ENCODE measurements at regions not wholly inside any gene's neighbourhood (a gene's known extent, or its start where the extent isn't known, plus 50 kb on each side); places are given as distances from the start of the nearest gene placed in this dataset.

DNA sequence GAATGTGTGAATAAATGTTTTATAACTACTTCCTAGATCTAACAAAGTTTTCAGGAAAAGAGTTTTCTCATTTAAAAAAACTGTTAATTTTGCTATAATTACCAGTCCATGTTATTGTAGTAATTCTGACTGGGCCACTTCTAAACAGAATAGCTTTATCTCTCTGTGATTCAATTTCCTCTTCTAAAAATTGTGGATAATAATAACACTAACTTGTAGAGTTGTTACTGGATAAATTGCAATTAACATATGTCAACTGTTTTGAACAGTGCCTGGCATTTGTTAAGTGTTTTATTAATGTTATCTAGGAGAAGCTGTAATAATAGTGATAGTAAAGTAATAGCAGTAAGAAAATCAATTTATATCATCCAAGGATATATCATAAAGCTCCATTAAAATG is 162.3 kb downstream of the BTC start:
- no peaks in the 10 kb centered on the region for H3K9me3 ChIP-seq
- intact Hi-C loops (cut with DNase I), result no loop called here
- no peak overlapping the region for H3K4me3 ChIP-seq
- no peaks in the 10 kb centered on the region for H3K27me3 ChIP-seq
- no peak overlapping the region for H3K27ac ChIP-seq
- no peak for DNase-seq (ENCODE audit: extremely low spot score in 2 of 2)
- H3K36me3 ChIP-seq, result no peaks in the 10 kb centered on the region
- TF ChIP-seq, protein P1, sequence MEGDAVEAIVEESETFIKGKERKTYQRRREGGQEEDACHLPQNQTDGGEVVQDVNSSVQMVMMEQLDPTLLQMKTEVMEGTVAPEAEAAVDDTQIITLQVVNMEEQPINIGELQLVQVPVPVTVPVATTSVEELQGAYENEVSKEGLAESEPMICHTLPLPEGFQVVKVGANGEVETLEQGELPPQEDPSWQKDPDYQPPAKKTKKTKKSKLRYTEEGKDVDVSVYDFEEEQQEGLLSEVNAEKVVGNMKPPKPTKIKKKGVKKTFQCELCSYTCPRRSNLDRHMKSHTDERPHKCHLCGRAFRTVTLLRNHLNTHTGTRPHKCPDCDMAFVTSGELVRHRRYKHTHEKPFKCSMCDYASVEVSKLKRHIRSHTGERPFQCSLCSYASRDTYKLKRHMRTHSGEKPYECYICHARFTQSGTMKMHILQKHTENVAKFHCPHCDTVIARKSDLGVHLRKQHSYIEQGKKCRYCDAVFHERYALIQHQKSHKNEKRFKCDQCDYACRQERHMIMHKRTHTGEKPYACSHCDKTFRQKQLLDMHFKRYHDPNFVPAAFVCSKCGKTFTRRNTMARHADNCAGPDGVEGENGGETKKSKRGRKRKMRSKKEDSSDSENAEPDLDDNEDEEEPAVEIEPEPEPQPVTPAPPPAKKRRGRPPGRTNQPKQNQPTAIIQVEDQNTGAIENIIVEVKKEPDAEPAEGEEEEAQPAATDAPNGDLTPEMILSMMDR (IDR thresholded peaks at IDR 0.05), result no peak
- TF ChIP-seq POLR2AphosphoS5 (IDR thresholded peaks at IDR 0.05; ENCODE audit: insufficient read depth in 1 of 2, low read depth in 1 of 2) (no peak), POLR2A (IDR thresholded peaks at IDR 0.05) (no peak)
- H3K4me1 ChIP-seq, result peaks cover 12% of the 10 kb centered on the region

DNA sequence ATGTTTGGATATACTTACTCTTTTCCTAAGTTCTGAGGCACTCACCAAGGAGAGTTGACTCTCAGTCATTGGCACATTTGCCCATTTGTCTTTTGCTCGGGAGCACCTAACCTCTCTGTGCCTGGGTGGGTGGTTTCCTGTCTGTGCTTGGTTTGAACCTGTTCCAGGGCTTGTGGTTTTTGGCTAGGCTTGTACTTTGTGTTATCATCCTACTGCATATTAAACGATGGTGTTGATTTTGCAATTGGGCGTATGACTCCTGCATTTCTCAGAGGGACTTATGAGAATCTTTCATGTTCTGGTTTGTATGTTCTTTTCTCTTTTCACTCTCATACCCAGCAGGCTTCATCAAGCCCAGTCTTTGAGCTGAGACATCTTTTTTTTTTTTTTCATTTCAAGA is 161.7 kb downstream of the BTC start:
- Histone ChIP-seq H3K27me3 (no peaks in the 10 kb centered on the region), H3K36me3 (no peaks in the 10 kb centered on the region), H3K4me3 (no peak overlapping the region), H3K4me1 (peaks cover 12% of the 10 kb centered on the region), H3K27ac (no peak overlapping the region), H3K9me3 (no peaks in the 10 kb centered on the region)
- DNase-seq (ENCODE audit: extremely low spot score in 2 of 2), result no peak
- no peak for TF ChIP-seq POLR2A (IDR thresholded peaks at IDR 0.05)
- peak in 1 of 2 donors; percentile 15 for TF ChIP-seq POLR2AphosphoS5 (IDR thresholded peaks at IDR 0.05; ENCODE audit: insufficient read depth in 1 of 2, low read depth in 1 of 2)
- intact Hi-C loops (cut with DNase I), result no loop called here

DNA sequence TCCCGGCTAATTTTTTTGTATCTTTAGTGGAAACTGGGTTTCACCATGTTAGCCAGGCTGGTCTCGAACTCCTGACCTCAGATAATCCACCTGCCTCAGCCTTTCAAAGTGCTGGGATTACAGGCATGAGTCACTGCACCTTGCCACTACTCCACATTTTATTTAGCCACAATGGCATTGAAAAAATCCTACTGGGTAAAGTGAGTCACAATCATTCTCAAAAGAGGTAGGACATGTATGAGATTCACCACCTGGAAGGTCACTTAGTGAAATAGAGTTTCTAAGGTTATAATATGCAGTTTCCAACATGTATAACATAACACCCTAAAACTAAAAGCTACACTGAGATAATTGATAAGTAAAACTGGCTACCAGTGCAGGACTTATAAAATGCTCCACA is 159.2 kb downstream of the BTC start:
- no peaks in the 10 kb centered on the region for H3K27me3 ChIP-seq
- TF ChIP-seq, protein P1 (IDR thresholded peaks at IDR 0.05), result no peak
- no peak for TF ChIP-seq POLR2A (IDR thresholded peaks at IDR 0.05)
- no peak for TF ChIP-seq POLR2AphosphoS5 (IDR thresholded peaks at IDR 0.05; ENCODE audit: insufficient read depth in 1 of 2, low read depth in 1 of 2)
- intact Hi-C loops (cut with DNase I), result no loop called here
- no peak overlapping the region for H3K4me3 ChIP-seq
- H3K4me1 ChIP-seq, result peaks cover 12% of the 10 kb centered on the region
- no peaks in the 10 kb centered on the region for H3K9me3 ChIP-seq
- no peaks in the 10 kb centered on the region for H3K36me3 ChIP-seq
- DNase-seq (ENCODE audit: extremely low spot score in 2 of 2), result no peak
- no peak overlapping the region for H3K27ac ChIP-seq

DNA sequence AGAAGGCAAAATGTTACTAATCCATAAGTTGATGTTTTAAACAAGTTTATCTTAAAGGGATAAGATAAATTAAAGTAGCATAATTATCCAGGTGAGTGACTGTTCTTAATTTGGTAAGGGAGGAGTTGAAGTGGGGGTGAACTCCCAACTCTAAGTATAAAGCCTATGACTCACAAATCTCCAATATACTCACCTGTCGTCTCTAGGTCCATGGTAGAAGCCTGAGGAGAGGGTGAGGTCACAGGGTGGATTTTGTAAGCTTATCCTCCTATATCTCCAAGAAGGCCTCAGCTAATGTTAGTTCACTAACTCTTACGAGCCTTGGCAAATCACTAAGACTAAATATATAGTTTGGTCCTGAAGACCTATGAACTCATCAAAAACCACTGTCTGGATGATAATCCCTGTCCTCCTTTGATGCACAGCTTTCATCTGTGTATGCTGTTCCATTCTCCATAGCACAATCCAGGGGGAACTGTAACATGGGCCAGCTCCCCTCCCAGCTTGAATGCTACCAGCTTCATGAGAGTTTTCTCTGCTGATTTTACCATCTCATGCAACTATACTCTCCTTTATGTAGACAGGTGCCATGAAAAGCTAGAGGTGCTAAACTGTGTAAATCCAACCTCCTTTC is 158.7 kb downstream of the BTC start:
- no peak for DNase-seq (ENCODE audit: extremely low spot score in 2 of 2)
- H3K27ac ChIP-seq, result no peak overlapping the region

DNA sequence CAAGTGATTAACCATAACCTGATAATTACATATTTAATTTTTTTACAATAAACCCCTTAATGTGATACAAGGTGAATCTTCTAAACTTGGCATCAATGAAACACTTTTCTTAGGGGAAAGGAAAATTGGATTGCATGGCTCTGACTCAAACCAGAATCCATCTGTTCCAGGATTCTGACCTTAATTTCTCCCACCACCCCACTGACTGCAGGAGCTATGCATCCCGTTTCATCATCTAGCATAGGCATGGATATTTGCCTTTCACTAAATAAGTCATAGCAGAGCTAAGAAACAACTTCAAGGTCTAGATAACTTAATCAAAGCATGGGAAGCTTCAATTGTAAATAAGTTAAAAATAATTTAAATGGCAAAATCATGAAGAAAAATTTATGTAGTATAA is 156.3 kb downstream of the BTC start:
- intact Hi-C loops (cut with DNase I), result no loop called here
- Histone ChIP-seq H3K27ac (no peak overlapping the region), H3K4me3 (no peak overlapping the region), H3K4me1 (peaks cover 4% of the 10 kb centered on the region), H3K9me3 (no peaks in the 10 kb centered on the region), H3K27me3 (no peaks in the 10 kb centered on the region), H3K36me3 (no peaks in the 10 kb centered on the region)
- no peak for DNase-seq (ENCODE audit: extremely low spot score in 2 of 2)
- TF ChIP-seq POLR2A (IDR thresholded peaks at IDR 0.05) (no peak), POLR2AphosphoS5 (IDR thresholded peaks at IDR 0.05; ENCODE audit: insufficient read depth in 1 of 2, low read depth in 1 of 2) (no peak)
- TF ChIP-seq, protein P1 (IDR thresholded peaks at IDR 0.05), result no peak

More for the DNA sequence above, 158.7 kb downstream of the BTC start:
- Histone ChIP-seq H3K27me3 (no peaks in the 10 kb centered on the region), H3K36me3 (no peaks in the 10 kb centered on the region), H3K9me3 (no peaks in the 10 kb centered on the region), H3K4me1 (peaks cover 12% of the 10 kb centered on the region), H3K4me3 (no peak overlapping the region)
- intact Hi-C loops (cut with DNase I), result no loop called here
- TF ChIP-seq POLR2A (IDR thresholded peaks at IDR 0.05), result no peak
- TF ChIP-seq, protein P1 (IDR thresholded peaks at IDR 0.05), result no peak
- no peak for TF ChIP-seq POLR2AphosphoS5 (IDR thresholded peaks at IDR 0.05; ENCODE audit: insufficient read depth in 1 of 2, low read depth in 1 of 2)
